ENCODE measurements at regions not wholly inside any gene's neighbourhood (a gene's known extent, or its start where the extent isn't known, plus 50 kb on each side); places are given as distances from the start of the nearest gene placed in this dataset.
A peak's percentile ranks its signal among the peaks of the same experiment; 100 is the strongest.
"Not testable (repeated sequence)": the region's sequence is repeated elsewhere in the genome, so short reads cannot be mapped to it uniquely, and the experiment has no call there.

- H3K4me1 Mint-ChIP-seq (ENCODE audit: low read depth); H3K9me3 Mint-ChIP-seq; H3K27me3 Mint-ChIP-seq (ENCODE audit: insufficient read depth); H3K36me3 Mint-ChIP-seq (ENCODE audit: low read depth): not testable (repeated sequence)
- Mint-ChIP-seq H3K27ac (peak overlapping the region; percentile 94), H3K4me3 (peak overlapping the region; percentile 97)
- peak; percentile 45 for DNase-seq
Measured at GRCh38 chr16:22436823-22437652, 62.6 kb upstream of the CDR2 start.

GRCh38 chr16:22436326-22436822, 62.0 kb upstream of the CDR2 start:
- not testable (repeated sequence) for H3K9me3 Mint-ChIP-seq; H3K36me3 Mint-ChIP-seq (ENCODE audit: low read depth); H3K27me3 Mint-ChIP-seq (ENCODE audit: insufficient read depth); DNase-seq; H3K4me1 Mint-ChIP-seq (ENCODE audit: low read depth)
- peak overlapping the region; percentile 97 for H3K4me3 Mint-ChIP-seq
- peak overlapping the region; percentile 94 for H3K27ac Mint-ChIP-seq

DNA sequence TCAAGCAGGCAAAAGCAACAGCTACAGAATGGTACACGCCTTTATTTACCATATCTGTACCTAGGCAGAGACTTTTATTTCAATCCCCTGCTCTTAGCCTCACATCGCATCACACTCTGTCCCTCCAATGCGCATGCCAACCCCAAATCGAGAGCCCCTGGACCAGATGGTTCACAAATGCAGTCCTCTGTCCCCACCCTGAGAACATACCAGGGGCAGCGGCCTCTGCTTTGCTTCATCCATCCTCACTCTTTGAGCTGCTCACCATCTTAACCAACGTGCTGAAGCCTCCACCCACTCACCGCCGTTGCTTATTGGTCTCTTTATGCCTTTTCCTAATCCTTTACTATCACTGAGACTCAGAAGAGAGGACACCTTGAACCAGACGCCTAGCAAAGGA, 56.9 kb upstream of the CDR2 start:
- H3K27ac Mint-ChIP-seq; H3K36me3 Mint-ChIP-seq (ENCODE audit: low read depth); H3K4me3 Mint-ChIP-seq; H3K4me1 Mint-ChIP-seq (ENCODE audit: low read depth); DNase-seq; H3K27me3 Mint-ChIP-seq (ENCODE audit: insufficient read depth); H3K9me3 Mint-ChIP-seq: not testable (repeated sequence)

DNA sequence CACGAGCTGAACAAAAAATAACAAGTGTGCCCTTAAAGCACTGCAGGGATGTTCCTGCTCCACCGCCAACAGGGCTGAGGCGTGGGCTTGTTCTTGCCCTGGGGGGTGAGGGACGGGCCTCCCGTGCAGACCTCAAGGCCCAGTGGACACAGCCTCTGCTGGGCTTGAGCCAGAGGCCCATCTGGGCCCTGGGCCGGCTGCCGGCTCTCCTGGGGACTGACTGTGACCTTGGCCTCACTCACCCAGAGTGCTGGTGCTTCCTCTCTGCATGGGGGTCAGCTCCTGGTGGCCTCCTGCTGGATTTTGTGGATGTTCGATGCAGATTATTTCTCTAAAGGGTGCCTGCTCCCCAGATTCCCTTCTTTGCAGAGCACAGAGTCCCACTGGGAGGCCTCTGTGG, 54.2 kb upstream of the CDR2 start:
- Mint-ChIP-seq H3K4me3 (no peak overlapping the region), H3K4me1 (ENCODE audit: low read depth) (peaks cover 17% of the 10 kb centered on the region)

DNA sequence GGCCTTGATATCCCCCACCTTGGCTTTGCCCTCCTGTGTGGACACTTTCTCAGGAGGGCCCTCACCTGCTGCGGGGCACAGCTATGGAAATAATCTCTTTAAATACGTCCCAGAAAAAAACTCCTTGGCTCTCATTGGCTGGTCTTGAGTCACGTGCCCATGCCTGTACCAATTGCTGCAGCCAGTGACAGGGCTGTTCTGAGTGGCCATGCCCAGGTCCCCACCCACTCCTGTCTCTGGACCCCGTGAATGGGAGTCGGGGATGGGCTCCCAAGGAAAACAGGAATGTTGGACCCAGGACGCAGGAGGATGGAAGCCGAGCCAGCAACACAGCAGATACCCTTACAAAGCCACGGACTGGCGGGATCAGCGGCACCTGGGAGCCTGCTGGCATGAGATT, 53.1 kb upstream of the CDR2 start:
- no peak overlapping the region for H3K4me3 Mint-ChIP-seq
- H3K4me1 Mint-ChIP-seq (ENCODE audit: low read depth) = peaks cover 22% of the 10 kb centered on the region
- no peak overlapping the region; the same call in 1 of the 2 replicates for H3K27ac Mint-ChIP-seq
- TF ChIP-seq, protein P1, sequence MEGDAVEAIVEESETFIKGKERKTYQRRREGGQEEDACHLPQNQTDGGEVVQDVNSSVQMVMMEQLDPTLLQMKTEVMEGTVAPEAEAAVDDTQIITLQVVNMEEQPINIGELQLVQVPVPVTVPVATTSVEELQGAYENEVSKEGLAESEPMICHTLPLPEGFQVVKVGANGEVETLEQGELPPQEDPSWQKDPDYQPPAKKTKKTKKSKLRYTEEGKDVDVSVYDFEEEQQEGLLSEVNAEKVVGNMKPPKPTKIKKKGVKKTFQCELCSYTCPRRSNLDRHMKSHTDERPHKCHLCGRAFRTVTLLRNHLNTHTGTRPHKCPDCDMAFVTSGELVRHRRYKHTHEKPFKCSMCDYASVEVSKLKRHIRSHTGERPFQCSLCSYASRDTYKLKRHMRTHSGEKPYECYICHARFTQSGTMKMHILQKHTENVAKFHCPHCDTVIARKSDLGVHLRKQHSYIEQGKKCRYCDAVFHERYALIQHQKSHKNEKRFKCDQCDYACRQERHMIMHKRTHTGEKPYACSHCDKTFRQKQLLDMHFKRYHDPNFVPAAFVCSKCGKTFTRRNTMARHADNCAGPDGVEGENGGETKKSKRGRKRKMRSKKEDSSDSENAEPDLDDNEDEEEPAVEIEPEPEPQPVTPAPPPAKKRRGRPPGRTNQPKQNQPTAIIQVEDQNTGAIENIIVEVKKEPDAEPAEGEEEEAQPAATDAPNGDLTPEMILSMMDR (IDR thresholded peaks at IDR 0.05) = no peak
- no peaks in the 10 kb centered on the region for H3K27me3 Mint-ChIP-seq (ENCODE audit: insufficient read depth)
- DNase-seq = no peak
- peaks cover 12% of the 10 kb centered on the region for H3K36me3 Mint-ChIP-seq (ENCODE audit: low read depth)
- H3K9me3 Mint-ChIP-seq = no peaks in the 10 kb centered on the region

More for the DNA sequence above, 54.2 kb upstream of the CDR2 start:
- H3K9me3 Mint-ChIP-seq = no peaks in the 10 kb centered on the region
- H3K36me3 Mint-ChIP-seq (ENCODE audit: low read depth) = peaks cover 6% of the 10 kb centered on the region
- no peak for DNase-seq
- H3K27ac Mint-ChIP-seq = no peak overlapping the region
- TF ChIP-seq, protein P1 (IDR thresholded peaks at IDR 0.05) = no peak
- H3K27me3 Mint-ChIP-seq (ENCODE audit: insufficient read depth) = no peaks in the 10 kb centered on the region

- no peak overlapping the region for H3K4me3 Mint-ChIP-seq
- H3K4me1 Mint-ChIP-seq (ENCODE audit: low read depth) = peaks cover 22% of the 10 kb centered on the region
- DNase-seq = no peak
- H3K27me3 Mint-ChIP-seq (ENCODE audit: insufficient read depth) = no peaks in the 10 kb centered on the region
- peaks cover 21% of the 10 kb centered on the region for H3K36me3 Mint-ChIP-seq (ENCODE audit: low read depth)
- H3K27ac Mint-ChIP-seq = peak overlapping the region; percentile 93
- TF ChIP-seq, protein P1 (IDR thresholded peaks at IDR 0.05) = no peak
- no peaks in the 10 kb centered on the region for H3K9me3 Mint-ChIP-seq
Measured at GRCh38 chr16:22425847-22426246, 51.4 kb upstream of the CDR2 start.

GRCh38 chr16:22425036-22425801, 50.8 kb upstream of the CDR2 start:
- H3K4me1 Mint-ChIP-seq (ENCODE audit: low read depth) = peaks cover 22% of the 10 kb centered on the region
- no peaks in the 10 kb centered on the region for H3K9me3 Mint-ChIP-seq
- DNase-seq = peak; percentile 31
- H3K27me3 Mint-ChIP-seq (ENCODE audit: insufficient read depth) = no peaks in the 10 kb centered on the region
- peak overlapping the region; percentile 93 for H3K27ac Mint-ChIP-seq
- TF ChIP-seq, protein P1 (IDR thresholded peaks at IDR 0.05) = peak; percentile 7; the same call in 1 of the 2 replicates
- H3K36me3 Mint-ChIP-seq (ENCODE audit: low read depth) = peaks cover 26% of the 10 kb centered on the region
- H3K4me3 Mint-ChIP-seq = peak overlapping the region; percentile 81
